Fibroblast of lung (primary cell): ENCODE measurements at regions not wholly inside any gene's neighbourhood (a gene's known extent, or its start where the extent isn't known, plus 50 kb on each side); places are given as distances from the start of the nearest gene placed in this dataset.

Experiments
- EZH2 ChIP-seq: IDR thresholded peaks from 2 replicates; pipeline ENCODE4 v1.5.1; 2012; ENCODE audit warnings: low read length, control low read depth, mild to moderate bottlenecking; ENCODE audit errors: missing control alignments
- TF ChIP-seq, protein P1 (sequence below), 2 donors: IDR thresholded peaks in 1 of 2; conservative IDR thresholded peaks in 1 of 2; 1 replicate in 1 of 2; 2 replicates in 1 of 2; pipeline ENCODE4 v1.5.1; 2011 to 2012; ENCODE audit warnings: low read length in 2 of 2, control low read depth in 1 of 2, inconsistent platforms in 1 of 2, low read depth in 1 of 2, mild to moderate bottlenecking in 1 of 2

DNA sequence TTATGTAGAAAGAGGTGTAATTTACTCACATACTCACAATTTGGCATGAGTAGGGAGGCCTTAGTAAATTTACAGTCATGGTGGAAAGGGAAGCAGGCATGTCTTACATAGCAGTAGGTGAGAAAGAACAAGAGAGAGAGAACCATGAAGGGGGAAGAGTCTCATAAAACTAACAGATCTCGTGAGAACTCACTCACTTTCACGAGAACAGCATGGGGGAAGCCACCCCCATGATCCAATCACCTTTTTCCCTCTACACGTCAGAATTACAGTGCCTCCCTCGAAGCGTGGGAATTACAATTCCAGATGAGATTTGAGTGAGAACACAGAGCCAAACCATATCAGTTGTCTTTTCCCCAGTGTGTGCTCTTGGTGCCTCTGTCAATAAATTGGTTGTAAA lies 855.3 kb downstream of the TBL1XR1 start:
- TF ChIP-seq, protein P1, sequence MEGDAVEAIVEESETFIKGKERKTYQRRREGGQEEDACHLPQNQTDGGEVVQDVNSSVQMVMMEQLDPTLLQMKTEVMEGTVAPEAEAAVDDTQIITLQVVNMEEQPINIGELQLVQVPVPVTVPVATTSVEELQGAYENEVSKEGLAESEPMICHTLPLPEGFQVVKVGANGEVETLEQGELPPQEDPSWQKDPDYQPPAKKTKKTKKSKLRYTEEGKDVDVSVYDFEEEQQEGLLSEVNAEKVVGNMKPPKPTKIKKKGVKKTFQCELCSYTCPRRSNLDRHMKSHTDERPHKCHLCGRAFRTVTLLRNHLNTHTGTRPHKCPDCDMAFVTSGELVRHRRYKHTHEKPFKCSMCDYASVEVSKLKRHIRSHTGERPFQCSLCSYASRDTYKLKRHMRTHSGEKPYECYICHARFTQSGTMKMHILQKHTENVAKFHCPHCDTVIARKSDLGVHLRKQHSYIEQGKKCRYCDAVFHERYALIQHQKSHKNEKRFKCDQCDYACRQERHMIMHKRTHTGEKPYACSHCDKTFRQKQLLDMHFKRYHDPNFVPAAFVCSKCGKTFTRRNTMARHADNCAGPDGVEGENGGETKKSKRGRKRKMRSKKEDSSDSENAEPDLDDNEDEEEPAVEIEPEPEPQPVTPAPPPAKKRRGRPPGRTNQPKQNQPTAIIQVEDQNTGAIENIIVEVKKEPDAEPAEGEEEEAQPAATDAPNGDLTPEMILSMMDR (conservative IDR thresholded peaks at IDR 0.05 in 1 of 2, IDR thresholded peaks at IDR 0.05 in 1 of 2; ENCODE audit: low read depth in 1 of 2, low read length in 2 of 2), result no peak
- no peak for TF ChIP-seq EZH2
